Mesenchymal stem cell (in vitro differentiated cells and primary cell): ENCODE measurements at regions not wholly inside any gene's neighbourhood (a gene's known extent, or its start where the extent isn't known, plus 50 kb on each side); places are given as distances from the start of the nearest gene placed in this dataset.

Experiments
- DNase-seq: peaks from one replicate; pipeline ENCODE4 v3.0.0-alpha.2; 2013
- H2AFZ ChIP-seq: one replicate; pipeline ENCODE4 v1.6.1; 2013; ENCODE audit warnings: low read depth, mild to moderate bottlenecking, control low read depth, inconsistent platforms, low read length, moderate library complexity
- H2AK5ac ChIP-seq: 2 replicates; pipeline ENCODE4 v1.6.1; 2013; ENCODE audit warnings: low read length, moderate library complexity, mild to moderate bottlenecking, inconsistent platforms; ENCODE audit not compliant: severe bottlenecking
- H2BK120ac ChIP-seq: one replicate; pipeline ENCODE4 v1.6.1; 2013; ENCODE audit warnings: low read depth, mild to moderate bottlenecking, inconsistent platforms, low read length, moderate library complexity
- H2BK12ac ChIP-seq, 2 experiments: one replicate each; pipeline ENCODE4 v1.6.1; 2013; ENCODE audit warnings: inconsistent platforms in 2 of 2, low read length in 2 of 2, mild to moderate bottlenecking in 2 of 2, moderate library complexity in 2 of 2, control low read depth in 1 of 2
- H2BK15ac ChIP-seq: one replicate; pipeline ENCODE4 v1.6.1; 2013; ENCODE audit warnings: mild to moderate bottlenecking, low read depth, inconsistent platforms; ENCODE audit not compliant: poor library complexity, severe bottlenecking
- H2BK5ac ChIP-seq: 2 replicates; pipeline ENCODE4 v1.6.1; 2013; ENCODE audit warnings: low read depth, mild to moderate bottlenecking, low read length, control low read depth, inconsistent platforms; ENCODE audit not compliant: poor library complexity, severe bottlenecking
- H3K14ac ChIP-seq, 2 experiments: one replicate each; pipeline ENCODE4 v1.6.1; 2013; ENCODE audit warnings: inconsistent platforms in 2 of 2, low read length in 2 of 2, control low read depth in 1 of 2, mild to moderate bottlenecking in 1 of 2, moderate library complexity in 1 of 2
- H3K18ac ChIP-seq, 2 experiments: one replicate each; pipeline ENCODE4 v1.6.1; 2013; ENCODE audit warnings: inconsistent platforms in 2 of 2, low read length in 2 of 2, control low read depth in 1 of 2, low read depth in 1 of 2, mild to moderate bottlenecking in 1 of 2
- H3K23ac ChIP-seq, 2 experiments: one replicate each; pipeline ENCODE4 v1.6.1; 2013; ENCODE audit warnings: inconsistent platforms in 2 of 2, low read length in 2 of 2, mild to moderate bottlenecking in 2 of 2, moderate library complexity in 2 of 2, control low read depth in 1 of 2
- H3K27ac ChIP-seq: 2 replicates; pipeline ENCODE4 v1.5.1; 2013; ENCODE audit warnings: mild to moderate bottlenecking, moderate library complexity, low read length, control low read depth, inconsistent platforms; ENCODE audit not compliant: poor library complexity, severe bottlenecking
- H3K27me3 ChIP-seq, 2 experiments: 2 replicates each; pipeline versions ENCODE4 v1.6.1 to v1.7.0; 2013; ENCODE audit warnings: low read length in 2 of 2, mild to moderate bottlenecking in 2 of 2, moderate library complexity in 2 of 2, control low read depth in 1 of 2, inconsistent platforms in 1 of 2; ENCODE audit not compliant: control insufficient read depth in 1 of 2, insufficient read depth in 1 of 2
- H3K36me3 ChIP-seq, 2 experiments: 2 replicates each; pipeline versions ENCODE4 v1.6.1 to v1.7.0; 2013; ENCODE audit warnings: low read length in 2 of 2, control low read depth in 1 of 2, inconsistent platforms in 1 of 2, low read depth in 1 of 2, mild to moderate bottlenecking in 1 of 2; ENCODE audit not compliant: insufficient read depth in 2 of 2, control insufficient read depth in 1 of 2
- H3K4ac ChIP-seq, 2 experiments: one replicate each; pipeline ENCODE4 v1.6.1; 2013; ENCODE audit warnings: inconsistent platforms in 2 of 2, low read length in 2 of 2, mild to moderate bottlenecking in 2 of 2, moderate library complexity in 2 of 2, control low read depth in 1 of 2, low read depth in 1 of 2
- H3K4me1 ChIP-seq: 2 replicates; pipeline ENCODE4 v1.6.1; 2013; ENCODE audit warnings: low read depth, low read length, control low read depth; ENCODE audit not compliant: control insufficient read depth, insufficient read depth
- H3K4me2 ChIP-seq: 2 replicates; pipeline ENCODE4 v1.6.1; 2013; ENCODE audit warnings: low read length, mild to moderate bottlenecking, inconsistent platforms; ENCODE audit not compliant: poor library complexity, severe bottlenecking
- H3K4me3 ChIP-seq, 2 experiments: 2 replicates each; pipeline versions ENCODE4 v1.5.1 to v1.7.0; 2013; ENCODE audit warnings: low read length in 2 of 2, mild to moderate bottlenecking in 2 of 2, control low read depth in 1 of 2, low read depth in 1 of 2; ENCODE audit not compliant: insufficient read depth in 1 of 2
- H3K79me1 ChIP-seq: replicated peaks from 2 replicates; pipeline ENCODE4 v1.6.1; 2013; ENCODE audit warnings: mild to moderate bottlenecking, control low read depth, low read length, inconsistent platforms; ENCODE audit not compliant: poor library complexity, severe bottlenecking
- H3K9ac ChIP-seq: 2 replicates; pipeline ENCODE4 v1.7.0; 2013; ENCODE audit warnings: mild to moderate bottlenecking, low read length, moderate library complexity
- H3K9me3 ChIP-seq: 2 replicates; pipeline ENCODE4 v1.7.0; 2013; ENCODE audit warnings: mild to moderate bottlenecking, low read length; ENCODE audit not compliant: control insufficient read depth
- H4K8ac ChIP-seq: one replicate; pipeline ENCODE4 v1.6.1; 2013; ENCODE audit warnings: inconsistent platforms, mild to moderate bottlenecking, low read length, moderate library complexity
- H4K91ac ChIP-seq: one replicate; pipeline ENCODE4 v1.6.1; 2013; ENCODE audit warnings: mild to moderate bottlenecking, low read length, inconsistent platforms
- WGBS: methylation state at CpG from one replicate; pipeline ENCODE4 v1.1.7; 2013; ENCODE audit warnings: mixed read lengths; 5-methylcytosine and 5-hydroxymethylcytosine counted together

- H3K4me2 ChIP-seq, result no peak overlapping the region
- H4K8ac ChIP-seq, result no peak overlapping the region
- H3K36me3 ChIP-seq, result no peaks in the 10 kb centered on the region
- H3K27ac ChIP-seq, result no peak overlapping the region
- H3K4me3 ChIP-seq, result no peak overlapping the region
- no peak overlapping the region for H2BK12ac ChIP-seq
- no peak for DNase-seq
- H3K18ac ChIP-seq, result no peak overlapping the region
- no peak overlapping the region for H2AK5ac ChIP-seq
- H3K14ac ChIP-seq, result no peak overlapping the region
- H3K27me3 ChIP-seq, result no peaks in the 10 kb centered on the region
- H3K4me1 ChIP-seq, result no peaks in the 10 kb centered on the region
- H3K23ac ChIP-seq, result no peak overlapping the region
- no peak overlapping the region for H3K4ac ChIP-seq
- no peaks in the 10 kb centered on the region for H3K79me1 ChIP-seq
- H4K91ac ChIP-seq, result no peak overlapping the region
- WGBS, result 82% methylated on average over 1 of the region's 4 CpGs
- H3K9ac ChIP-seq, result no peak overlapping the region
- H2BK15ac ChIP-seq, result no peak overlapping the region
- no peak overlapping the region for H2AFZ ChIP-seq
- no peaks in the 10 kb centered on the region for H3K9me3 ChIP-seq
- no peak overlapping the region for H2BK120ac ChIP-seq
- no peak overlapping the region for H2BK5ac ChIP-seq
Observed at GRCh38 chr2:122148128-122148767, 392.8 kb downstream of the TSN start.

GRCh38 chr2:122150524-122151280 lies 395.3 kb downstream of the TSN start:
- H4K91ac ChIP-seq, result no peak overlapping the region
- H2BK120ac ChIP-seq, result no peak overlapping the region
- no peak for DNase-seq
- H2BK5ac ChIP-seq, result no peak overlapping the region
- no peak overlapping the region for H2AFZ ChIP-seq
- no peaks in the 10 kb centered on the region for H3K79me1 ChIP-seq
- H2BK15ac ChIP-seq, result no peak overlapping the region
- H4K8ac ChIP-seq, result no peak overlapping the region
- H3K4me2 ChIP-seq, result no peak overlapping the region
- no peak overlapping the region for H3K23ac ChIP-seq
- H3K4ac ChIP-seq, result no peak overlapping the region
- WGBS, result 73% methylated on average over 5 of the region's 7 CpGs
- H3K4me1 ChIP-seq, result no peaks in the 10 kb centered on the region
- H2AK5ac ChIP-seq, result no peak overlapping the region
- no peak overlapping the region for H3K18ac ChIP-seq
- no peak overlapping the region for H3K4me3 ChIP-seq
- H3K14ac ChIP-seq, result no peak overlapping the region
- no peak overlapping the region for H3K27ac ChIP-seq
- H3K9ac ChIP-seq, result no peak overlapping the region
- no peaks in the 10 kb centered on the region for H3K36me3 ChIP-seq
- H2BK12ac ChIP-seq, result no peak overlapping the region
- H3K27me3 ChIP-seq, result no peaks in the 10 kb centered on the region
- H3K9me3 ChIP-seq, result no peaks in the 10 kb centered on the region

- Histone ChIP-seq H2AFZ (no peak overlapping the region), H3K36me3 (no peaks in the 10 kb centered on the region), H3K4me3 (no peak overlapping the region), H3K14ac (no peak overlapping the region), H4K8ac (no peak overlapping the region), H2BK15ac (no peak overlapping the region), H2AK5ac (no peak overlapping the region), H3K4me2 (no peak overlapping the region), H3K79me1 (no peaks in the 10 kb centered on the region), H3K9me3 (no peaks in the 10 kb centered on the region), H2BK12ac (no peak overlapping the region), H3K27me3 (no peaks in the 10 kb centered on the region), H3K27ac (no peak overlapping the region), H4K91ac (no peak overlapping the region), H3K9ac (no peak overlapping the region), H3K4me1 (no peaks in the 10 kb centered on the region), H3K18ac (no peak overlapping the region), H2BK5ac (no peak overlapping the region), H3K4ac (no peak overlapping the region), H2BK120ac (no peak overlapping the region), H3K23ac (no peak overlapping the region)
- WGBS, result 58% methylated on average over 3 of the region's 3 CpGs
- no peak for DNase-seq
Observed at GRCh38 chr2:122152571-122152970, 397.1 kb downstream of the TSN start.

- no peak overlapping the region for H3K9ac ChIP-seq
- no peak overlapping the region for H4K91ac ChIP-seq
- no peak overlapping the region for H2BK120ac ChIP-seq
- no peak overlapping the region for H3K23ac ChIP-seq
- H4K8ac ChIP-seq, result no peak overlapping the region
- H2AFZ ChIP-seq, result no peak overlapping the region
- no peaks in the 10 kb centered on the region for H3K4me1 ChIP-seq
- no peaks in the 10 kb centered on the region for H3K27me3 ChIP-seq
- H3K4ac ChIP-seq, result no peak overlapping the region
- H3K4me3 ChIP-seq, result no peak overlapping the region
- no peaks in the 10 kb centered on the region for H3K79me1 ChIP-seq
- no peaks in the 10 kb centered on the region for H3K9me3 ChIP-seq
- 65% methylated on average over 6 of the region's 6 CpGs for WGBS
- no peak overlapping the region for H2BK15ac ChIP-seq
- no peak overlapping the region for H3K4me2 ChIP-seq
- DNase-seq, result no peak
- H2AK5ac ChIP-seq, result no peak overlapping the region
- no peak overlapping the region for H2BK5ac ChIP-seq
- H3K18ac ChIP-seq, result no peak overlapping the region
- no peak overlapping the region for H2BK12ac ChIP-seq
- H3K14ac ChIP-seq, result no peak overlapping the region
- no peaks in the 10 kb centered on the region for H3K36me3 ChIP-seq
- H3K27ac ChIP-seq, result no peak overlapping the region
Observed at GRCh38 chr2:122156176-122156890, 400.9 kb downstream of the TSN start.
